ENCODE measurements at regions not wholly inside any gene's neighbourhood (a gene's known extent, or its start where the extent isn't known, plus 50 kb on each side); places are given as distances from the start of the nearest gene placed in this dataset.

DNA sequence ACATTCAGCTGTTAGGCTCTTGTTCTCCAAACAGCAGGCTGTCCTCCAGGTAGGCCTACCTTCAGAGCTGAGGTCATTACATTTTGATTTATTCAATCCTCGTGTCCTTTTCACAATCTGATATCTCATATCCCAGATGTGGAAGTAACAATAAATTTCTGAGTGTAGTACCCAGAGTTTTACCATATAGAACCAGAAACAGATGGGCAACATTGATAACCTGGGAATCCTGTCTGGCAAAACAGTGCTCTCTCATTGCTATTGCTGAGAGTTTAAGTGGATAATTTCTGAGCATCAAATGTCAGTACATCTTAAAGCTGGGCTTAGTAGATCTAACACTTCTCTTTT, 1007.8 kb downstream of the REEP3 start:
- Histone ChIP-seq H3K4me3 (no peak overlapping the region), H3K27ac (no peak overlapping the region), H3K4me1 (no peaks in the 10 kb centered on the region), H3K27me3 (no peaks in the 10 kb centered on the region), H3K9me3 (no peaks in the 10 kb centered on the region), H3K36me3 (no peaks in the 10 kb centered on the region)
- no peak for TF ChIP-seq POLR2A (IDR thresholded peaks at IDR 0.05)
- TF ChIP-seq, protein P1, sequence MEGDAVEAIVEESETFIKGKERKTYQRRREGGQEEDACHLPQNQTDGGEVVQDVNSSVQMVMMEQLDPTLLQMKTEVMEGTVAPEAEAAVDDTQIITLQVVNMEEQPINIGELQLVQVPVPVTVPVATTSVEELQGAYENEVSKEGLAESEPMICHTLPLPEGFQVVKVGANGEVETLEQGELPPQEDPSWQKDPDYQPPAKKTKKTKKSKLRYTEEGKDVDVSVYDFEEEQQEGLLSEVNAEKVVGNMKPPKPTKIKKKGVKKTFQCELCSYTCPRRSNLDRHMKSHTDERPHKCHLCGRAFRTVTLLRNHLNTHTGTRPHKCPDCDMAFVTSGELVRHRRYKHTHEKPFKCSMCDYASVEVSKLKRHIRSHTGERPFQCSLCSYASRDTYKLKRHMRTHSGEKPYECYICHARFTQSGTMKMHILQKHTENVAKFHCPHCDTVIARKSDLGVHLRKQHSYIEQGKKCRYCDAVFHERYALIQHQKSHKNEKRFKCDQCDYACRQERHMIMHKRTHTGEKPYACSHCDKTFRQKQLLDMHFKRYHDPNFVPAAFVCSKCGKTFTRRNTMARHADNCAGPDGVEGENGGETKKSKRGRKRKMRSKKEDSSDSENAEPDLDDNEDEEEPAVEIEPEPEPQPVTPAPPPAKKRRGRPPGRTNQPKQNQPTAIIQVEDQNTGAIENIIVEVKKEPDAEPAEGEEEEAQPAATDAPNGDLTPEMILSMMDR (IDR thresholded peaks at IDR 0.05) = no peak
- DNase-seq = no peak
- intact Hi-C loops (cut with DNase I) = no loop called here
- 44 to 45% methylated on average over 1 of the region's 1 CpG for WGBS, 2 donors

DNA sequence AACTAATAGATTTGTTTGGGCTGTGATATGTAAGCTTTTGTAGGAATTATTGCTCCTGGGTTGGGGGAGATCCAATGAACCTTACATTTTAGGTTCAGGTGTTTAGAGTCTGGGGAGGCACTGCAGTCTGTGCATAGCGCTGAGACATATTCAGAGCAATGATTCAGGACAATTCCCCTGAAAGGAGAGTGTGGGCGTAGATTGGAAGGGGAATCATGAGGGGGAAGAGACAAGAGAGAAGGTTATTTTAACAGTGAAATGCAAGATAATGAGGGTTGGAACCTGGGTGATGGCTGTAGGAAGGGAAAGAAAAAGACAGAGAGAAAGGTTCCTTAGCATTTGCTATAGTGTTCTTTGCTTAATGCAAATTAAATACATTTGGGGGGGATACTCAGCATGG, 1013.4 kb downstream of the REEP3 start:
- no peak overlapping the region for H3K4me3 ChIP-seq
- H3K27ac ChIP-seq = no peak overlapping the region
- no peak for DNase-seq
- TF ChIP-seq, protein P1 (IDR thresholded peaks at IDR 0.05) = no peak
- TF ChIP-seq POLR2A (IDR thresholded peaks at IDR 0.05) = no peak
- intact Hi-C loops (cut with DNase I) = no loop called here
- no peaks in the 10 kb centered on the region for H3K9me3 ChIP-seq
- no peaks in the 10 kb centered on the region for H3K27me3 ChIP-seq
- 76 to 84% methylated on average over 2 of the region's 2 CpGs for WGBS, 2 donors
- H3K4me1 ChIP-seq = no peaks in the 10 kb centered on the region
- H3K36me3 ChIP-seq = no peaks in the 10 kb centered on the region

- no peaks in the 10 kb centered on the region for H3K9me3 ChIP-seq
- intact Hi-C loops (cut with DNase I) = no loop called here
- no peak for TF ChIP-seq POLR2A (IDR thresholded peaks at IDR 0.05)
- TF ChIP-seq, protein P1 (IDR thresholded peaks at IDR 0.05) = no peak
- no peak for DNase-seq
- H3K27ac ChIP-seq = no peak overlapping the region
- H3K27me3 ChIP-seq = no peaks in the 10 kb centered on the region
- WGBS, 2 donors = 76 to 77% methylated on average over 8 to 9 of the region's 9 CpGs
- H3K4me3 ChIP-seq = no peak overlapping the region
- no peaks in the 10 kb centered on the region for H3K36me3 ChIP-seq
- no peaks in the 10 kb centered on the region for H3K4me1 ChIP-seq
Measured at GRCh38 chr10:64535131-64535867, 1014.1 kb downstream of the REEP3 start.

GRCh38 chr10:64537112-64537511, 1015.9 kb downstream of the REEP3 start:
- no peak overlapping the region for H3K4me3 ChIP-seq
- no peaks in the 10 kb centered on the region for H3K4me1 ChIP-seq
- DNase-seq = no peak
- no peaks in the 10 kb centered on the region for H3K27me3 ChIP-seq
- intact Hi-C loops (cut with DNase I) = no loop called here
- H3K27ac ChIP-seq = no peak overlapping the region
- TF ChIP-seq, protein P1 (IDR thresholded peaks at IDR 0.05) = no peak
- TF ChIP-seq POLR2A (IDR thresholded peaks at IDR 0.05) = no peak
- no peaks in the 10 kb centered on the region for H3K9me3 ChIP-seq
- H3K36me3 ChIP-seq = no peaks in the 10 kb centered on the region

DNA sequence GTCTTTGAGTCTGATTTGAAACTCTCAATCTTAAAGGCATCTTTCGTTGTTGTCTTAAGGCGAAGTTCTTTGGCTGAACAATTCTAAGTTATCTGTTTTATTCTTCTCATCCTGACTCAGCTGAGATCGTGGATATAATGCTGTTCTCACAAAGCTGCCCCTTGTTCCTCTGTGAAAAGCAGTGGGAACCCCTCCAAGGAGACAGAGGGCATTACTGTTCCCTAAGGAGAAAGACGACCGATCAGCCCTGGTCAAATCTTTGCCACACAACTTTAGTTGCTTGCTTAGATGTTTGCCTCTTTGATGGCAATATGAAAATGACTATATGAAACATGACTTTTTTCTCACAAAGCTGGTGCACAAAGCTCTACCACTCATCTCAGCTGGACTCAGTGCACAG, 1016.7 kb downstream of the REEP3 start:
- TF ChIP-seq, protein P1 (IDR thresholded peaks at IDR 0.05) = no peak
- TF ChIP-seq POLR2A (IDR thresholded peaks at IDR 0.05) = no peak
- intact Hi-C loops (cut with DNase I) = no loop called here
- no peaks in the 10 kb centered on the region for H3K4me1 ChIP-seq
- H3K27ac ChIP-seq = no peak overlapping the region
- no peaks in the 10 kb centered on the region for H3K9me3 ChIP-seq
- no peak for DNase-seq
- WGBS, 2 donors = 67 to 75% methylated on average over 5 of the region's 5 CpGs
- H3K4me3 ChIP-seq = no peak overlapping the region
- H3K27me3 ChIP-seq = no peaks in the 10 kb centered on the region
- no peaks in the 10 kb centered on the region for H3K36me3 ChIP-seq

All from esophagus squamous epithelium (tissue), 5 donors.